HG03039 (cell line): ENCODE measurements at regions not wholly inside any gene's neighbourhood (a gene's known extent, or its start where the extent isn't known, plus 50 kb on each side); places are given as distances from the start of the nearest gene placed in this dataset.
A peak's percentile ranks its signal among the peaks of the same experiment; 100 is the strongest.

Source experiments
- ATAC-seq: cut with Tn5 transposase; IDR thresholded peaks from one replicate; pipeline ENCODE4 v1.9.1; 2021; ENCODE audit warnings: mild to moderate bottlenecking, moderate library complexity; ENCODE audit not compliant: unreplicated experiment

DNA sequence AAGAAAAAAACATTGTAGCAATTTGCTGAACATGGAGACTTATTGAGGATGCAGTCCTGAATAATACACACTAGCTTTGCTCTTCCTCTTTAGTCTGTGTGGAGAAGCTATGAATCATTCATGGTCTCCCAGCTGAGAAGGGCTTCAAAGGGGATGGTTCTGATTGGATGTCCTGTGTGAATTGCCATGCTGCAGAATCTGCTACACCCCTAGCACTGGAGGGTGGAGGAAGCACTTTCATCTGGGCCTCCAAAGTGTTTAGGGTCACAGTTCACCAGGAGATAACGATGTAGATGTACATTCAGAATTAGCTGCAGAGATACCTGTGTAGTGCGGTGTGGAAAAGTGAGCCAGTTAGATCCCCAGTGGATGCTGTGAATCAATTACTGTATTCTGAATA, 321.1 kb upstream of the EDNRB start:
- ATAC-seq = no peak

DNA sequence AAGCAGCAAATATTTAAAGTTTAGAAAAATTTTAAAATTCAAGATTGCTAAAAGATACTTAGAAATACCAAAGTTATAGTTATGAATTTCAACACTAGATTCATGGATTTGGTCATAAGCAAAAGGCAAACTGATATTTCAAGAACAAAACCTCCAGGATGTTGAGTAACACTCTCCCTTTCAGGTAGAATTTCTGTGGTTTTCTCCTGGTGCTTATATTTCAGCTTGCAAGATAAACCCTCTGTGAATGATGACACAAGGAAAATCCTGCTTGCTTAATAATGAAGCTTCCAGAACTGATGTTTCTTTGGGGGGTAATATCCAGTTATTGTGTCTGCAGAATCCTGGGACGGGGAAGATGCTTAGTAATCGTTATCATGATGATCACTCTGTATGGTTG, 320.3 kb upstream of the EDNRB start:
- ATAC-seq = no peak

DNA sequence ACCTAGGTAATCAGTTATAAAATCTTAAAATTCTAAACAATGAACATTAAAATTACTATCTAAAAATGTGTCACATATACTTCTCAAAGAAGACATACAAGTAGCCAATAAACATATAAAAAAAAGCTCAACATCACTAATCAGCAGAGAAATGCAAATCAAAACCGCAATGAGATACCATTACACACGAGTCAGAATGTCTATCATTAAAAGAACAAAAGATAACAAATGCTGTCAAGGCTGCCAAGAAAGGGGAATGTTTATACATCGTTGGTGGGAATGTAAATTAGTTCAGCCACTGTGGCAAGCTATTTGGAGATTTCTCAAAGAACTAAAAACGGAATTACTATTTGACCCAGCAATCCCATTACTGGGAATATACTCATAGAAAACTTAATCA, 310.3 kb upstream of the EDNRB start:
- no peak for ATAC-seq

DNA sequence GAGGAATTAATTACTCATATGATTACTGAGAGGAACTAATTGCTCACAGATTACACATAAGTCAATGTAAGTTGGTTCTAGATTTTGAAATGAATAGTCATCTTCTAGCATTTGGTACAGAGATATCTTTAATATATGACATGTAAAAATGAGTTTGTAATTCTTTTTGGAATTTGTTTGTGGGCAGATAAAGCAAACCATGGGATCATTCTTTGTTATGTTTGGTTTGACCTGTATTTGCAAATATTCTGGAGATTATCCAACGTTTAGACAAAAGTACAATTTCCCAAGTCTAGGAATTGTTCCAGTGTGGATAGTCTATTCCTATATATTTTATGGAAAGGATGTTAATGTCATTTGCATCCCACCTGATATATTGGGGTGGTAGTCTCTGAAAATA, 309.6 kb upstream of the EDNRB start:
- ATAC-seq = no peak

DNA sequence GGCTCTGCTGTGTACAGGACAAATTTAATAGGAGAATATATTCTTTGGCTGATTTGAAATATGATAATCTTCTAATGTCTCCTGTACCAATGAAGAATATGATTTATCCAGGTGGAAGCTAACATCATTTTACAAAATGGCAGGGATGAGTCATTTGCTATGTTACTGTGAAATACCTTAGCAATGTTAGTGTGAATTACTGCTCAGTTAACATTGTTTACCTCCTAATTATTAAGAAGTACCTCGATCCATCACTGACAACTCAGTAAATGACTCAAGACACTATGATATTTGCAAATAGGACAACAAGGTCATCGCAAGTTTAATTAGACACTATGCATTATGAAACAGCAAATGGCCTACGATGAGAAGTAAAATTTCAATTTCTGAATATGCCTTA, 309.1 kb upstream of the EDNRB start:
- ATAC-seq = no peak

DNA sequence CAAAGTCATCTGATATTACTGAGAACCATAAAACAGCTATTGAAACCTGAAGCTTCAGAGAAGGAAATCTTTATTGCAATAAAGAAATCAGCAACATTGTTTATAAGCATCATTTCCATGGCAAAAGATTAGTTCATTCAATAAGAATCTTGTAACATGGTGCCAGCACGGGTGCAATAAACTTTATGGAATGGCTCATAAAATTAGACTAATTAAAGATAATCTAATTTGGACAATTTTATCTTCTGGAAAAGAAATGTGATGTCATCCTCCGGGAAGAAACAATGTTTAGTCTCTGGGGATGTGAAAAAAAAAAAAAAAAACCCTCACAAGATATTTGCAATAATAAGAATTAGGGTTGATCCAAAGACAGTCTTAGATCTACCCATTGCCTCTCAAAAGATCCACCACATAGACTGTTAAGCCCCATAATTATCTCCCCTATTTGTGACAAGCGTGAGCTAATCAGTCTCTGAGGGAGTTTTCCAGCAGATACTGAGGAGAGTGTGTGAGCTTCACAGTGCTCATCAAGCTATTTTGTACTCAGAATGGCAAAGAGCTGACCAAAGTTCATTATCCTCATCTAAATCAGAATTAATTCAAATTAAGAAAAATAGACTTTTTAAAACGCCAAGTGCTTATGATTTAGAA, 297.0 kb upstream of the EDNRB start:
- no peak for ATAC-seq

DNA sequence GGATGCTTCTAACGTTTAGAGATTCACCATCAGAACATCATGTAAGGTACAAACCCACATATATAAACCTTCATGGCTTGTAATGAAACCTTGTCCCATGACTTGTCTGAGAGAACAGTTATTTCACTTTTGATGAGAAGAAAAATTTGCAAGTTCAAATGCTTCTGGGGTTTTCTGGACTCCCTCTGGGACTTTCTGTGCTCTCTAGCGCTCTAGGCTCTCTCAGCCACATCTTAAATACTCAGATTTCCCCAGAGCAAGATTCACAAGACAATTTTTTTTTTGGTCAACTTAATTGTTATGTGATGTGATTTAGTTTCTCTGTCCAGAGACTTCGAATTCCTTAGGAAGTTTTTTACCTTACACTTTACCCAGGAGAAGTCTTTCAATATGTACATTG, 282.8 kb upstream of the EDNRB start:
- peak; percentile 56 for ATAC-seq

DNA sequence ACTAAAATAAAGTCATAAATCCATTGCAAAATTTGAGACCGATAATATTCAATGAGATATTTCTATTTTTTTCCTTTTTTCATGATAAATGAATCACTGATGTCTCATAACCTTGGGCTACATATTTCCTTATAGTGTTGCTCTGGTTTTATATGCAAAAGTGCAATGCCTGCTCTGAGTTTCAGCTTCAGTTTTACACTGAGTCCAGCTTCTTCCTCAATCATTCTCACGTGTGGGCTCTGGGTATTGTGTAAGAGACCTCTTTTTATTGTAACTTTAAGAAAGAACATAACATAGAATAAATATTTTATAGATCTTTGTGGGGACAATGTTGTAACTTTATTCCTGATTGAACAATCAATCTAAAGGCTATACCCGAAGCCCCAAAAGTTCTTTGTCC, 280.2 kb upstream of the EDNRB start:
- no peak for ATAC-seq

DNA sequence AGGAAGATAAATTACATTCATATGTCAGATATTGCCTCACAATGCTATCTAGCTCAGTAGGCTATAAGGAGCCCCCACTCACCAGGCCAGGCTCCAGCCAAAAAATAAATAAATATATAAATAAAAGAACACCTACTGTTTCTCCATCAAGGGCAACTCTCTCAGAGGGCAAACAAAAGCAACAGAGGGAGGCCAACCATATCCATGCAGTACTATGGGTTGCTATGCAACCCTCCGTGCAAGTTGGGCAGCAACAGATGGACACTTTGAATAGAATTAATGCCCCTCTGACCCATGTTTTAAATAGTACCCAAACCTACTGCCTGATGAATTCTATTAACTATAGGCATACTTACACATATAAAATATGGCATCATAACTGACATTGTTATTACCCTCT, 279.8 kb upstream of the EDNRB start:
- no peak for ATAC-seq

DNA sequence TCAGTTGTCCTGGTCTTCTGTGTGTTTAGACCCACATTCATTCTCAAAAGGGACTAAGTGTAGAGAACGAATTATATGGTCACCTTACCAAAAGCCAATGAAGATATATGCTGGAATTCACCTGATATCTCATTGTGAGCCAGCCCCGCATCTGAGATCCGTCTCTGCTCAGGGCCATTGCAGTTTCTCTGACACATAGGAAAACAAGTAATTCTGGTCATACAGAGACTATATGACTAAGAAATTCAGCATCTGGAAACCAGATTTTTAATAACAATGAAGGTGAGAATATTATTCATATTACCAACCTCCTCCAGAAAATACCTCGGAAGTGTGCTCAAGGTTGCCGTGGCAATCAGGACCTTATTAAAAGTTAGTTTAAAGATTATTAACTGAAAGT, 278.6 kb upstream of the EDNRB start:
- ATAC-seq = no peak

DNA sequence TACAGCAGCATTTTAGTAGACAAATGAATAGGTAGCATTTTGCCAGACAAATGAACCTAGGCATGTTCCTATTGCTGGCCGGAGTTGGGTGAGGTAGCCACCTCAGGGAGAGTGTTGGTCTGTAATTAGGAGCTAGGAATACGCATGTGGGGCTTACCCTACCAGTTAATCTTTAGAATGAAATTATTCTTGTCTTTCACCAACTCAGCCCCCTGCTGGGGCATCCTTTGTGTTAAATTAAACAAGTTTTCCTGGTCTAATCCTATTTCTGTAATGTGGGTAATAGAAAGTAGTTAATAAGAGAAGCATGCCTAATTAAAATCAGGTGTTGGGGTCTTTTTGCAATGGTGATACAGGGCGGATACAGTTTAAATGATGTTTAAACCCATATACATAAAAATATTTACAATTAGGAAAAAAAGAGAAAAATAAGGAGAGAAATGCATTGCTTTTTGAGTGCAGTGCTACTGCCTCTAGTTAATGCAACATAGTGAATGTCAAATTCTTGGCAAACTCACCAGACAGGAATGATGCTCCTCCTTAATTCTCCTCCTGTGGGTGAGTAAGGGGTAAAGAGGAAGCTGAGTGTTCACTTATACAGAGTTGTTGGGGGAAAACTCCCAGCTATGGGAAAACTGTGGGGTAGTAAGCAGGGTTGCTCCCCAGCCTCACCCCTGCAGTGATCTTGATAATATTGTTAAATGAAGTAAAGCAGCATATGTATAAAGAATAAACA, 276.4 kb upstream of the EDNRB start:
- ATAC-seq = no peak

DNA sequence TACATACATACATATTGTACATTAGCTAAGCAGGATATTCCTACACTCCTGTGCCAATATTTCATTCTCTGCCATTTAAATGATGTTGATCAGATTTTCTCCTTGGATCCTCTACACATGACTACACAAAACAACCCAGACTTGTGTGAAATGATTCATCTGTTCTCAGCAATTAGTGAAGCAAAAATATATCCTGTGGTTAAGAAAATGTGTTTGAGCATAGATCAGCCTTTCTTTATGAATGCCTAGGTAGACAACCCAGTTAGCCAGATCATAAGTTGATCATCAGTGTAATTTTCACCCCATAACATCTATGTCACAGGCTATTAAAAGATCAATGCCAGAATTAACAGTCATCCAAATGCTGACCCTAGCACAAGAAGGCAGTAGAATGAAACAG, 275.2 kb upstream of the EDNRB start:
- no peak for ATAC-seq

DNA sequence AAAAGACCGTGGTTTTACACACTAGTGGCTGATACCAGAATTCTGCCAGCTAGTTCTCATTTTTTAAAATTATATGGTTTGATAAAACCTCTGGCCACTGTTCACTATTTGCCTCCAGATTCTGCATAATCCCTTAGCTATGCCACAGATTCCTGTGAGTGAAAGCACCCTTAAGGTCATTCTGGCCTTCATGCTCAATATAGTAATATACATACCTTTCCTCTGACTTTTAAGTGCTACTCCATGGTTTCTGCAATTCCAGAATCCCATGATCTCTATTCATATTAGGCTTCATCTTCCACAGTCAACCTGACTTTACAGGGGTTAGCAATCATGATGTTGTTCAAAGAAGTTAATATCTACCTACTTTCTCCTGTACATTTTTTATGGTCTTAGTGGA, 274.1 kb upstream of the EDNRB start:
- no peak for ATAC-seq

DNA sequence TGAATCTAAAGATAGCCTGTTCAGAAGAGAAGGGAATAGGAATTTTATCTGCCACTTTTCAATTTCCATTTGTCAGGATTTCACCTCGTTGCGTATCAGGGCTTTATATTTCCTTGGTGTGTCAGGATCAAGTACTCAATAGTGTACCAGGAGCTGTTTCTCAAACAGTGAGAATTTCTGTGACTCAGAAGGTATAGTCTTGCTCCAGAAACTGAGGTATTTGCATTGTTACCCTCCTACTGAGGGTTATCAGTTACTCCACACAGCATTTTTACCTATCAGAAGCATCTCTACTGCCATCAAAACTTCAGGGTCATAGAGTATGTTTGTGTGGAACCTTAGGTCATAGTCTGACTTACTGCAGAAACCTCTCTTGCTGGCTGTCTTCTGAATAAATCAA, 271.7 kb upstream of the EDNRB start:
- no peak for ATAC-seq

DNA sequence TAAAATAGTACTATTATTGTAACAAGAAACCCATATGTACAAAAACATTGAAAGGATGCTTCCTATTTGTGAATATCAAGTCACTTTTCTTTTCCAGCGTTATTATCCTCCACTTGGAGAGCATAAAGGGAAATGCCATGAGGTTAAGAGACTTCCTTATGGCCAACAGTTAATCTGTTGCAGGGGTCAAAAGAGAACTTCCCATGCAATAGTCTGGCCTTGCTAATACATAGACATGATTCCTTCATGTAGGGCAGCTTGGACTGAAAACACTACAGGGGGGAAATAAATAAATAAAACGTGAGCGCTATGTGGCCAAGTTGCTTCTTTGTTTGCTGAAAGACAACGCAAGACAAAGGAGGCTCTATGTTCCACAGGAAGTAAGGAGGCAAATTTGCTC, 269.1 kb upstream of the EDNRB start:
- no peak for ATAC-seq

DNA sequence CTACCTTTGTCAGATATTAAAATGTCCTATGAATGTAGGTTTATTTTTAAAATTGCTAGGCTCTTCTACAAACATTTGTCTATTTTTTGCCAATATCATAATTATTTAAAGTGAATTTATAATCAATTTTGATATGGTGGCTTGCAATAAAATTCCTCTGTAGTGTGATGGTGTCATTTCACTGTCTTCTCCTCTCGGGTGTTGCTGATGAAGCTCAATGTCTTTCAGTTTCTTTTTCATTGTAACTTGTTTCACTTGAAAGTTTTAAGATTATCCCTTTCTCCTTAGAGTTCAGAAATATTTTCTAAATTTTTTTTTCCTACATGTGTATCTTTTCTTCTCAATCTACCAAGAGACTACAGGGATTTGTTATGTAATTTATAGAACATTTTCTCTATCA, 267.1 kb upstream of the EDNRB start:
- ATAC-seq = no peak

DNA sequence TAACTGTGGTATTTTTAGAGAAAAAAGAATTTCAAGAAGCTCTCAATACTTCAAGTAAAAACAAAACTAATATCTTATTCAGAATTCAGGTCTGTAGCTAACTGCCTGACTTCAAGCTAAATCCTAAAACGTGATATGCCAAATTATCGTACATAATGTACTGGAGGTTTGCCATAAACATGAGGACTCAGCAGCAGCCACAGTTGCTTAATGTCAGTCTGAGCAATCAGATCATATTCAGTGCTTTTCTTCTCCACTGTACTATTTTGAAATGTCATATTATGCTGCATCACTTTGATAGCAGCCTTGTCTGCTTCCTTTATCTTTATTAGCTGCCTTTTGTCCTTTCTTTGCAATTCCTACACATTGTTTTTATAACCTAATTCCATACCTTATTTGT, 265.1 kb upstream of the EDNRB start:
- no peak for ATAC-seq

DNA sequence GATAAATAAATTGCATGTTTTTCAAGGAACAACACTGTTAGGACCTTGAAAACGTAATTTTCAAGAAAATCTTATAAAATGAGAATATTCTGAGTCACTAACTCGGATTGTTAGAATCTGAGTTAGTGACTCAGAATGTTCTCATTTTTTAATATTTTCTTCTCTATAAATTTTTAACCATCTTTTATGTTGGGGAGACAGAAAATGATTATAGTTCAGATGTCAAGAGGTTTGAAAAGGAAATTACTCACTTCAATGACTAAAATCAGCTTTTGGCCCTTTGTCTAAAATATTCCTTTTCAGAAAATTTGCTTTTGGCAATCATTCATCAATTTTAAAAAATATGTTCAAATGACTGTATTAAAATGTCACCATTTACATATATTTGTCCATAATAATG, 264.2 kb upstream of the EDNRB start:
- ATAC-seq = no peak

DNA sequence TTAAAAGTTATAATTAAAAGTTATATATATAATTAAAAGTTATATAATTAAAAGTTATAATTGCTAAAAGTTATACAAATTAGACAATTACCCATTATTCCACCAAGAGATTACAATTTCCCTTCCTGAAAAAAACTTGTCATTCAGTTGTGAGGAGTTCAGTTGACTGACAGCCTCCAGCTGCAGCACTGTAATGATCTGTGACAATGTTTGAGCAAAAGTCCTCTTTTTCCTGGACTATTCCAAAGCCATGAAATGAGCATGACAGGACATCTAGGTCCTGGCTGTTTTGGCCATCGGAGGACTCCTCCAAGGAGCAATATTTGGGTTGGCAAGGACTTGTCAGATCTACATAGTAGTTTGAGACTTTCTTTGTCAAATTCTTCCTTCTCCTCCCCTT, 258.7 kb upstream of the EDNRB start:
- no peak for ATAC-seq

DNA sequence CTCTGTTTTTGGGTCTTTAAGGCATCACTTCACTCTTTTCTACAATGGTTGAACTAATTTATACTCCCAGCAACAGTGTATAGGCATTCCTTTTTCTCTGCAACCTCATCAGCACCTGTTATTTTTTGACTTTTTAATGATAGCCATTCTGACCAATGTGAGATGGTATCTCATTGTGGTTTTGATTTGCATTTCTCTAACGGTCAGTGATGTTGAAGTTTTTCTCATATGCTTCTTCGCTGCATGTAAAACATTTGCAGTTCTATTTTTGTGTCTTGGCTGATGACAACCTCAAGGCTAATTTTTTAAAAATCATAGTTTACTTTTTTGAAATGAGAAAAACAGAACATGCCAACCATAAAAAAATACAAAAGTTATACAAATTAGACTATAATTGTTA, 258.2 kb upstream of the EDNRB start:
- no peak for ATAC-seq

DNA sequence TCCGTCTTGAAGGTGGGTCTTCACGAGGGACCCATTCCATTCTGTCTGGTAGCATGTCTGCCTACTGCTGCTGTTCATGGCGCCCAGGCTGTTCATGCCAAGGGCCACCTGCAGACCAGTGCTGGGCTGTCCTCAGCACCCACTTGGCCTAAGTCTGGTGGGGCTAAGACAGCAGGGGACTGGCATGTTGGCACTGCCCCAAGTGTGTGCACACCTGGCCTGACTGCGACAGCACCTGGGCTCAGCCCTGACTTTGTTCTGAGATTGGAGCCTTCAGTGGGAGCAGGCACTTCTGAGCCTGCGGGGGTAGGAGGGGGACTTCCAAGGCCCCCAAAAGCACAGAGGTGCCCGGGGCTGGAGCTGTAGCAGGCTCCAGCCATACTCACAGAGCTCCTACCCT, 250.8 kb upstream of the EDNRB start:
- ATAC-seq = no peak

DNA sequence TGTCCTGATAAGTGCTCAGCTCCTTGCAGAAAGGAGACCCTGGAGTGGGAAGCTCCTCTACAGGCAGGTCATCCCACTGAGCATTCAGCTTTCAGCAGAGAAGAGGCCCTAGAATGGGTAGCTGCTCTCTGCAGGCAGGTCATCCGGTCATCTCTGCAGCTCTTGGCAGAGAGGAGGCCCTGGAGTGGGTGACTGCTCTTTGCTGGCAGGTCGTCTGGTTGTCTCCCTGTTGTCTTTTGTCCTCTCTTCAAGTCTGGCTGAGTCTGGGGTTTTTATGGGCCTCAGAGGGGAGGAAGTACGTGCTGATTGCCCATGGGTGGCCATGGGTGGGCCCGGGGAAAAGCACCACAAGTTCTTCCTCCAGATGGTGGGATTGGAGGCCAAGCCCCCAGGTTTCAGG, 250.3 kb upstream of the EDNRB start:
- ATAC-seq = no peak

DNA sequence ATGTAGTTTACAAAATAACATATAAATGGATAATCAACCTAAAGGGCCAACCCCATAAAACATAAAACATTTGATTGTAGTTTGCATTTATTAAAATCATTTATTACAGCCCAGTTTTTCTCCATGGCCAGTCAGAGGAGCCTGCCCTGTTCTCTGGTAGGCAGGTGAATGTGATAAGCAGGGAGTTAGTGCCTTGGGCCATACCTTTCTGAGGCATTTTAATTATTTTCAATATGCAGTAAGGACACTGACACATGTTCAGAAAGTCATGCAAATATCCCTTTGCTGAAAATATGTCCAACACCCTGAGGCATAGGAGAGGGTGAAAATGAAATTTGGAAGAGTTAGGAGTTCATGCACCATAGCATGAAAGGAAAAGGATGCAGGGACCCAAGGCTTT, 242.6 kb upstream of the EDNRB start:
- ATAC-seq = no peak
